PFSK-1 (cell line): ENCODE measurements at regions not wholly inside any gene's neighbourhood (a gene's known extent, or its start where the extent isn't known, plus 50 kb on each side); places are given as distances from the start of the nearest gene placed in this dataset.

Experiments
- FOXP2 ChIP-seq: optimal IDR thresholded peaks from 2 replicates; pipeline ENCODE3; 2011; ENCODE audit warnings: borderline replicate concordance, control low read depth, inconsistent platforms; ENCODE audit not compliant: insufficient read depth; ENCODE audit errors: extremely low read length, extremely low read depth
- POLR2AphosphoS5 ChIP-seq: IDR thresholded peaks from 2 replicates; pipeline ENCODE4 v1.6.1; 2012; ENCODE audit warnings: low read depth, mild to moderate bottlenecking, control low read depth, low read length, moderate library complexity
- SIN3A ChIP-seq: IDR thresholded peaks from 2 replicates; pipeline ENCODE4 v1.6.1; 2012; ENCODE audit warnings: mild to moderate bottlenecking, low read length, moderate library complexity, borderline replicate concordance; ENCODE audit not compliant: insufficient read depth
- TAF1 ChIP-seq: IDR thresholded peaks from 2 replicates; pipeline ENCODE4 v1.6.1; 2012; ENCODE audit warnings: low read length, control low read depth, borderline replicate concordance; ENCODE audit not compliant: insufficient read depth
- TF ChIP-seq, protein P1 (sequence below), 2 experiments: IDR thresholded peaks; 2 replicates each; pipeline versions ENCODE4 v1.6.1 to v1.8.0; 2011 to 2012; ENCODE audit warnings: low read depth in 2 of 2, low read length in 2 of 2, control low read depth in 1 of 2, inconsistent platforms in 1 of 2, mild to moderate bottlenecking in 1 of 2, moderate library complexity in 1 of 2; ENCODE audit not compliant: insufficient read depth in 1 of 2

DNA sequence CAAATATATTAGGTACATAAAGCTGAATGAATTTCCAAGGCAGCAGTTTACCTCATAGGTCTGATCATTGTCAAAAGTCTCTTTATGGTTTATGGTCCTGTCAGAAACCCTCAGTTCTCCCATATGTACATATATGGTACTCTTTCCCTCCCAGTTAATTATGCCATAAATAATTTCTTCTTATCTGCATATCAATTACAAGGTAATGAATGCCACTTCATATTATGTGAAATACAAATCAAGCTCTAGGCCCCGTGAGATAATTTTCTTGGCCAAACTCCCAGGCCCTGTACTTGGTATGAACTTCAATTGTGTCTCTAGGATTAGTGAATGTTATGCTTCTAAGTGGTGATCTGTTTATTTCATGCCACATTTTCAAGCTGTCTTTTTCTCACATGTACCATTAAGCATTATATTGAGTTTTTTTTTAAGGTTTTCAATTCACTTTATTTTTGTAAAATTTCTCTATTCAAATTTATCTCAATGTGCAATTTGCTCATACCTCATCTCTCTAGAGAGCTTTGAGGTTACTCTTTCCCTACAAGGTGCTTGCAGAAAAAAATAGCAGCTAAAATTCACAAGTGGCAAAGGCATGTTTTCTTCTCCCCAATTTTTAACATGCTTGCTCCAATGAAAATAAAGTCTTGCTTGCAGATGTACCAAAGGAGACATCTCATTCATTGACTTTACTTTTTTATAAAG lies 430.6 kb upstream of the VRK2 start:
- TF ChIP-seq SIN3A (no peak), FOXP2 (no peak), POLR2AphosphoS5 (no peak), TAF1 (no peak)
- TF ChIP-seq, protein P1, sequence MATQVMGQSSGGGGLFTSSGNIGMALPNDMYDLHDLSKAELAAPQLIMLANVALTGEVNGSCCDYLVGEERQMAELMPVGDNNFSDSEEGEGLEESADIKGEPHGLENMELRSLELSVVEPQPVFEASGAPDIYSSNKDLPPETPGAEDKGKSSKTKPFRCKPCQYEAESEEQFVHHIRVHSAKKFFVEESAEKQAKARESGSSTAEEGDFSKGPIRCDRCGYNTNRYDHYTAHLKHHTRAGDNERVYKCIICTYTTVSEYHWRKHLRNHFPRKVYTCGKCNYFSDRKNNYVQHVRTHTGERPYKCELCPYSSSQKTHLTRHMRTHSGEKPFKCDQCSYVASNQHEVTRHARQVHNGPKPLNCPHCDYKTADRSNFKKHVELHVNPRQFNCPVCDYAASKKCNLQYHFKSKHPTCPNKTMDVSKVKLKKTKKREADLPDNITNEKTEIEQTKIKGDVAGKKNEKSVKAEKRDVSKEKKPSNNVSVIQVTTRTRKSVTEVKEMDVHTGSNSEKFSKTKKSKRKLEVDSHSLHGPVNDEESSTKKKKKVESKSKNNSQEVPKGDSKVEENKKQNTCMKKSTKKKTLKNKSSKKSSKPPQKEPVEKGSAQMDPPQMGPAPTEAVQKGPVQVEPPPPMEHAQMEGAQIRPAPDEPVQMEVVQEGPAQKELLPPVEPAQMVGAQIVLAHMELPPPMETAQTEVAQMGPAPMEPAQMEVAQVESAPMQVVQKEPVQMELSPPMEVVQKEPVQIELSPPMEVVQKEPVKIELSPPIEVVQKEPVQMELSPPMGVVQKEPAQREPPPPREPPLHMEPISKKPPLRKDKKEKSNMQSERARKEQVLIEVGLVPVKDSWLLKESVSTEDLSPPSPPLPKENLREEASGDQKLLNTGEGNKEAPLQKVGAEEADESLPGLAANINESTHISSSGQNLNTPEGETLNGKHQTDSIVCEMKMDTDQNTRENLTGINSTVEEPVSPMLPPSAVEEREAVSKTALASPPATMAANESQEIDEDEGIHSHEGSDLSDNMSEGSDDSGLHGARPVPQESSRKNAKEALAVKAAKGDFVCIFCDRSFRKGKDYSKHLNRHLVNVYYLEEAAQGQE (IDR thresholded peaks at IDR 0.05; ENCODE audit: insufficient read depth in 1 of 2, low read depth in 2 of 2, low read length in 2 of 2): no peak

DNA sequence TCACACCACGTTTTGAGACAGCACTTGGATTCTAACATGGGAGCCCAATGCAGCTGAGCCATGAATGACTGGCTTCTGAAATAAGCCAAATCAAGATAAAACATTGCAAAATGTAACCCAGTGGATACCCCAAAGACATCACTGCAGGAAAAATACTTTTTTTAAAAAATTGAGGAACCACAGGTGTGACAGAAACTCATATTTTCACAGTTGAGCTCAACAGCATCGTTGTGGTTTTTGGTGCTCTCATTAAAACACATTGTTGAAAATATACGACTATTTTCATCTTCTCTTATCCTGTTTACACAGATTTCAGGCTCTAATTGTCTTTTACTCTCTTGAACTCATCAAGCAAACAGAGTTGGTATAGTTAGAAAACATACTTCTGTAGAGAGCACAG lies 429.3 kb upstream of the VRK2 start:
- TF ChIP-seq TAF1: no peak
- no peak for TF ChIP-seq POLR2AphosphoS5
- TF ChIP-seq FOXP2: no peak
- TF ChIP-seq, protein P1 (IDR thresholded peaks at IDR 0.05; ENCODE audit: insufficient read depth in 1 of 2, low read depth in 2 of 2, low read length in 2 of 2): no peak
- no peak for TF ChIP-seq SIN3A

DNA sequence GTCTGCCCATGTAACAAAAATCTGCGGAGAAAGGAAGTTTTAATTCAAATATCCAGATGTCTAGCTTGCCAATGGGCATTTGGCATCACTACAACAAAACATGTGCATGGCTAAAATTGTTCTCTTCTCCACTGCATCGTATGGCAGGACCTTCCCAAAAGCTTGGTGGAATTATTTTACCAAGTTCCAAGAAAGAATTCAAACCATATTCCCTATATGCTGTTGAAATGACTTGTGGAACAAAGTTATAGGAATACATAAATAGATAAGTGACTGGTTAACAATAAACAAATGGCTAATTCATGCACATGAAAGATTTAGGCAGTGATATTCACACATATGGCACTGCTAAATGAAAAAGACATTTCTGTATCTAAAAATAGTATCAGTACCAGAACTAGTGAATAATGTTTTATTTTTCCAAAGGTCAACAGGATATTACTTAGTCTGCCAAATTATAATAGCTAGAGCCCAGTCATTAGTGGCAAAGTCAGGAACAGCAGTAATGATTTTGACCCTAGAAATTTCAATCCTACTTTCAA lies 425.4 kb upstream of the VRK2 start:
- TF ChIP-seq TAF1 (no peak), FOXP2 (no peak), POLR2AphosphoS5 (no peak), SIN3A (no peak)
- TF ChIP-seq, protein P1 (IDR thresholded peaks at IDR 0.05; ENCODE audit: insufficient read depth in 1 of 2, low read depth in 2 of 2, low read length in 2 of 2): no peak

DNA sequence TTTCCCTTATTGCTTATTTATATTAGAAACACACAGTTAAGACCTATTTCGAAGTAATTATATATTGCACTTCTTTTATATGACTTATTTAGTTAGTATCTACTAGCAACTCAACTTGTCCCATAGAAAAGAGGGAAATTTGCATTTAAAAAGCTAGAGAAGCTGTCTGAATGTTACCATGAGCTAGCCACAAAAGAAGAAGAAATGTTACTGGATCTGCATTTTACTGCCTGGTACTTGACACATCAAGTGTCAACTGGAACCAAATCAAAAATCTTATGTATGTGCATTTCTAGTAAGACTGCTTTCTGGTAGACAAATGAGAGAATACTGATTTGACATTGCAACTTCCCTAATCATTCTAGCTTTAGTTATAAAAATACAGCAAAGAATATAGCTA lies 424.6 kb upstream of the VRK2 start:
- TF ChIP-seq POLR2AphosphoS5 (no peak), SIN3A (no peak), FOXP2 (no peak), TAF1 (no peak)
- TF ChIP-seq, protein P1 (IDR thresholded peaks at IDR 0.05; ENCODE audit: insufficient read depth in 1 of 2, low read depth in 2 of 2, low read length in 2 of 2): no peak

DNA sequence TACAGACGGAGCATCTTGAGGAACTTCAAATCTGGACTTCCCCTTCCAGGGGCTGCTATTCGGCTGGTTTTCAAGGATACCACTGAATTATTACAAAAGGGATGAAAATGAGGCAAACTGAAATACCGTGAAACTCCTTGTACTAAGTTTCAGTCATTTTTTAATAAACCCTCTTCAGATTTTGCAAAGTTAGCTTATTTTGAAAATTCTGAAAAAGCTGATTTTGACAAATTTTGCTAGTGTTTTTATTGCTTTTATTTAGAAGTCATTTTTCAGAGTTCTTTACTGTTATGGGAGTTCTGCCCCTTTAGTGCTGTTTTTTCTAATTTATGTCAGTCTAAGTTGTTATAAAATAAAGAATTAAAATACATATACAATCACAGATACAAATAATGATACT lies 390.4 kb upstream of the VRK2 start:
- TF ChIP-seq TAF1 (no peak), FOXP2 (no peak), POLR2AphosphoS5 (no peak), SIN3A (no peak)
- TF ChIP-seq, protein P1 (IDR thresholded peaks at IDR 0.05; ENCODE audit: insufficient read depth in 1 of 2, low read depth in 2 of 2, low read length in 2 of 2): no peak
